ENCODE measurements at regions not wholly inside any gene's neighbourhood (a gene's known extent, or its start where the extent isn't known, plus 50 kb on each side); places are given as distances from the start of the nearest gene placed in this dataset.

DNA sequence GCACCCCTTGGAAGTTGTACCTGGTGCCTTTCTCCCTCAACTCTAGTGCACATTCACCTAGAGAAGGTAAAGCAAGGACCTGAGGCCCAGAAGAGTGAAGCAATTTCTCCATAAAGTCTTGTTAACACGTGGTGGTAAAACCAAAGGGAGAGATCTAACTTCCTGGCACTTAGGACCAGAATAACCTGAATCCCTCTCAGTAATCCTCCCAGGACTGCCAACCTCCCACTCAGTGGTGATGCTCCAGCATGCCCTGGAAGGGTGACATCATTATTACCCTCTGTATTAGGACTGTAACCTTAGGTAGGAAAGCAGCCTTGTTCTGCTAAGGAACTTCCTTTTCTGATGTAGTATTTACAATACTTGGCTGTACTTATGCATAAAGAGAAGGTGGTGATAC, 330.6 kb upstream of the MARCKS start:
- TF ChIP-seq, protein P1, sequence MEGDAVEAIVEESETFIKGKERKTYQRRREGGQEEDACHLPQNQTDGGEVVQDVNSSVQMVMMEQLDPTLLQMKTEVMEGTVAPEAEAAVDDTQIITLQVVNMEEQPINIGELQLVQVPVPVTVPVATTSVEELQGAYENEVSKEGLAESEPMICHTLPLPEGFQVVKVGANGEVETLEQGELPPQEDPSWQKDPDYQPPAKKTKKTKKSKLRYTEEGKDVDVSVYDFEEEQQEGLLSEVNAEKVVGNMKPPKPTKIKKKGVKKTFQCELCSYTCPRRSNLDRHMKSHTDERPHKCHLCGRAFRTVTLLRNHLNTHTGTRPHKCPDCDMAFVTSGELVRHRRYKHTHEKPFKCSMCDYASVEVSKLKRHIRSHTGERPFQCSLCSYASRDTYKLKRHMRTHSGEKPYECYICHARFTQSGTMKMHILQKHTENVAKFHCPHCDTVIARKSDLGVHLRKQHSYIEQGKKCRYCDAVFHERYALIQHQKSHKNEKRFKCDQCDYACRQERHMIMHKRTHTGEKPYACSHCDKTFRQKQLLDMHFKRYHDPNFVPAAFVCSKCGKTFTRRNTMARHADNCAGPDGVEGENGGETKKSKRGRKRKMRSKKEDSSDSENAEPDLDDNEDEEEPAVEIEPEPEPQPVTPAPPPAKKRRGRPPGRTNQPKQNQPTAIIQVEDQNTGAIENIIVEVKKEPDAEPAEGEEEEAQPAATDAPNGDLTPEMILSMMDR (IDR thresholded peaks at IDR 0.05; ENCODE audit: insufficient read depth, low read length) = no peak
- TF ChIP-seq GABPA (IDR thresholded peaks at IDR 0.05; ENCODE audit: low read depth) = no peak
